Left ventricle myocardium inferior (tissue), 1 donor: ENCODE measurements at regions not wholly inside any gene's neighbourhood (a gene's known extent, or its start where the extent isn't known, plus 50 kb on each side); places are given as distances from the start of the nearest gene placed in this dataset.

ENCODE experiments used
- DNase-seq: peaks from one replicate; pipeline ENCODE4 v3.0.0-alpha.2; 2020
- H3K27ac ChIP-seq: fragments of 200-600 bp; replicated peaks from 2 replicates; pipeline ENCODE4 v1.8.0; 2021
- H3K27me3 ChIP-seq: fragments of 200-600 bp; 2 replicates; pipeline ENCODE4 v1.8.0; 2021; ENCODE audit warnings: low read depth
- H3K36me3 ChIP-seq: fragments of 200-600 bp; 2 replicates; pipeline ENCODE4 v1.8.0; 2021
- H3K4me1 ChIP-seq: fragments of 200-600 bp; 2 replicates; pipeline ENCODE4 v1.8.0; 2021
- H3K4me3 ChIP-seq: fragments of 200-600 bp; 2 replicates; pipeline ENCODE4 v1.8.0; 2021; ENCODE audit warnings: mild to moderate bottlenecking, moderate library complexity
- H3K9me3 ChIP-seq: fragments of 200-600 bp; replicated peaks from 2 replicates; pipeline ENCODE4 v1.8.0; 2021
- CTCF ChIP-seq: fragments of 200-600 bp; IDR thresholded peaks from 2 replicates; pipeline ENCODE4 v1.8.0; 2021; ENCODE audit warnings: antibody characterized with exemption, mild to moderate bottlenecking, borderline replicate concordance
- intact Hi-C: fragments of 100-400 bp; cut with micrococcal nuclease; formaldehyde crosslinking; loops from one replicate; pipeline ENCODE4 v1.11.0; 2022
- donor health status: DM: no; HTN: yes; CAD: no; lungs with severe emphysema.

GRCh38 chr11:116215471-116216113 is 557.2 kb downstream of the BUD13 start:
- Histone ChIP-seq H3K36me3 (no peaks in the 10 kb centered on the region), H3K4me3 (no peak overlapping the region), H3K4me1 (peaks cover 5% of the 10 kb centered on the region), H3K27ac (no peak overlapping the region), H3K9me3 (no peaks in the 10 kb centered on the region), H3K27me3 (peaks cover 24% of the 10 kb centered on the region)
- DNase-seq = no peak
- intact Hi-C loops = no loop called here
- peak; percentile 17 for TF ChIP-seq CTCF

GRCh38 chr11:116211147-116211546 is 561.6 kb downstream of the BUD13 start:
- intact Hi-C loops = no loop called here

GRCh38 chr11:116210663-116211062 is 562.1 kb downstream of the BUD13 start:
- no peaks in the 10 kb centered on the region for H3K4me1 ChIP-seq
- DNase-seq = no peak
- TF ChIP-seq CTCF = no peak
- no peak overlapping the region for H3K4me3 ChIP-seq
- peaks cover 43% of the 10 kb centered on the region for H3K27me3 ChIP-seq
- intact Hi-C loops = no loop called here
- no peaks in the 10 kb centered on the region for H3K36me3 ChIP-seq
- H3K27ac ChIP-seq = no peak overlapping the region
- H3K9me3 ChIP-seq = no peaks in the 10 kb centered on the region

More at GRCh38 chr11:116211147-116211546, 561.6 kb downstream of the BUD13 start:
- Histone ChIP-seq H3K4me1 (no peaks in the 10 kb centered on the region), H3K27me3 (peaks cover 43% of the 10 kb centered on the region), H3K36me3 (no peaks in the 10 kb centered on the region), H3K9me3 (no peaks in the 10 kb centered on the region), H3K27ac (no peak overlapping the region), H3K4me3 (no peak overlapping the region)
- no peak for TF ChIP-seq CTCF
- no peak for DNase-seq

GRCh38 chr11:116209255-116209654 is 563.5 kb downstream of the BUD13 start:
- no peaks in the 10 kb centered on the region for H3K4me1 ChIP-seq
- no peak for TF ChIP-seq CTCF
- no peak overlapping the region for H3K4me3 ChIP-seq
- intact Hi-C loops = no loop called here
- H3K27me3 ChIP-seq = peaks cover 43% of the 10 kb centered on the region
- no peaks in the 10 kb centered on the region for H3K36me3 ChIP-seq
- H3K27ac ChIP-seq = no peak overlapping the region
- no peaks in the 10 kb centered on the region for H3K9me3 ChIP-seq
- DNase-seq = no peak

- TF ChIP-seq CTCF = no peak
- Histone ChIP-seq H3K4me3 (no peak overlapping the region), H3K4me1 (no peaks in the 10 kb centered on the region), H3K27ac (no peak overlapping the region), H3K27me3 (peaks cover 52% of the 10 kb centered on the region), H3K9me3 (no peaks in the 10 kb centered on the region), H3K36me3 (no peaks in the 10 kb centered on the region)
- intact Hi-C loops = no loop called here
- DNase-seq = no peak
Measured at GRCh38 chr11:116207421-116208141, 565.2 kb downstream of the BUD13 start.
